Liver (tissue), 7 donors: ENCODE measurements at regions not wholly inside any gene's neighbourhood (a gene's known extent, or its start where the extent isn't known, plus 50 kb on each side); places are given as distances from the start of the nearest gene placed in this dataset.

Experiments used
- DNase-seq: peaks from one replicate; pipeline ENCODE4 v3.0.0-alpha.2; 2017; ENCODE audit warnings: low spot score
- H3K27ac ChIP-seq, 2 donors: one replicate each; pipeline ENCODE4 v1.7.0; 2013; ENCODE audit warnings: inconsistent platforms in 2 of 2, low read length in 2 of 2, control low read depth in 1 of 2, low read depth in 1 of 2, mild to moderate bottlenecking in 1 of 2
- H3K27me3 ChIP-seq, 4 donors: one replicate each; pipeline versions ENCODE4 v1.6.1 to v1.7.0; 2013; ENCODE audit warnings: low read length in 3 of 4, inconsistent platforms in 1 of 4, mild to moderate bottlenecking in 1 of 4, moderate library complexity in 1 of 4; ENCODE audit not compliant: control insufficient read depth in 4 of 4, insufficient read depth in 4 of 4
- H3K36me3 ChIP-seq, 4 donors: one replicate each; pipeline versions ENCODE4 v1.6.1 to v1.7.0; 2013; ENCODE audit warnings: low read length in 3 of 4, mild to moderate bottlenecking in 3 of 4, low read depth in 1 of 4, moderate library complexity in 1 of 4; ENCODE audit not compliant: control insufficient read depth in 4 of 4, insufficient read depth in 3 of 4
- H3K4me1 ChIP-seq, 4 donors: one replicate each; pipeline versions ENCODE4 v1.6.1 to v1.7.0; 2013; ENCODE audit warnings: low read length in 3 of 4, mild to moderate bottlenecking in 3 of 4, moderate library complexity in 1 of 4; ENCODE audit not compliant: control insufficient read depth in 4 of 4, insufficient read depth in 4 of 4
- H3K4me3 ChIP-seq, 3 donors: one replicate each; pipeline versions ENCODE4 v1.6.1 to v1.7.0; 2013; ENCODE audit warnings: low read length in 3 of 3, control low read depth in 1 of 3, low read depth in 1 of 3, mild to moderate bottlenecking in 1 of 3
- H3K9ac ChIP-seq, 2 donors: one replicate each; pipeline ENCODE4 v1.7.0; 2013; ENCODE audit warnings: low read length in 2 of 2, mild to moderate bottlenecking in 2 of 2, moderate library complexity in 2 of 2, control low read depth in 1 of 2, low read depth in 1 of 2
- H3K9me3 ChIP-seq, 4 donors: one replicate each; pipeline versions ENCODE4 v1.6.1 to v1.7.0; 2013; ENCODE audit warnings: low read length in 3 of 4; ENCODE audit not compliant: control insufficient read depth in 4 of 4
- EGR1 ChIP-seq, 2 donors: IDR thresholded peaks; 2 replicates each; pipeline ENCODE4 v1.6.1; 2016 to 2018; ENCODE audit warnings: antibody characterized with exemption in 2 of 2, low read depth in 2 of 2
- FOXA1 ChIP-seq: IDR thresholded peaks from 2 replicates; pipeline ENCODE4 v1.6.1; 2016; ENCODE audit warnings: antibody characterized with exemption
- FOXA2 ChIP-seq: IDR thresholded peaks from 2 replicates; pipeline ENCODE4 v1.6.1; 2016; ENCODE audit warnings: antibody characterized with exemption
- GABPA ChIP-seq, 2 donors: IDR thresholded peaks in 1 of 2; conservative IDR thresholded peaks in 1 of 2; 2 replicates each; pipeline ENCODE4 v1.6.1; 2016; ENCODE audit warnings: antibody characterized with exemption in 2 of 2, mild to moderate bottlenecking in 1 of 2, moderate library complexity in 1 of 2
- HNF4A ChIP-seq, 2 donors: conservative IDR thresholded peaks; 2 replicates each; pipeline ENCODE4 v1.6.1; 2016; ENCODE audit warnings: antibody characterized with exemption in 2 of 2, mild to moderate bottlenecking in 2 of 2
- HNF4G ChIP-seq: IDR thresholded peaks from 2 replicates; pipeline ENCODE4 v1.6.1; 2016; ENCODE audit warnings: antibody characterized with exemption
- JUND ChIP-seq, 2 donors: IDR thresholded peaks; 2 replicates each; pipeline ENCODE4 v1.6.1; 2016; ENCODE audit warnings: antibody characterized with exemption in 2 of 2
- MAX ChIP-seq: IDR thresholded peaks from 2 replicates; pipeline ENCODE4 v1.6.1; 2016; ENCODE audit warnings: antibody characterized with exemption
- NR2F2 ChIP-seq: IDR thresholded peaks from 2 replicates; pipeline ENCODE4 v1.6.1; 2016; ENCODE audit warnings: antibody characterized with exemption
- RAD21 ChIP-seq, 2 donors: IDR thresholded peaks; 2 replicates each; pipeline ENCODE4 v1.6.1; 2016; ENCODE audit warnings: antibody characterized with exemption in 2 of 2, mild to moderate bottlenecking in 2 of 2
- RXRA ChIP-seq, 2 donors: IDR thresholded peaks; 2 replicates each; pipeline ENCODE4 v1.6.1; 2017 to 2018; ENCODE audit warnings: antibody characterized with exemption in 2 of 2, mild to moderate bottlenecking in 1 of 2
- SP1 ChIP-seq: IDR thresholded peaks from 2 replicates; pipeline ENCODE4 v1.6.1; 2018; ENCODE audit warnings: antibody characterized with exemption, mild to moderate bottlenecking
- TAF1 ChIP-seq: conservative IDR thresholded peaks from 2 replicates; pipeline ENCODE4 v1.6.1; 2016; ENCODE audit warnings: antibody characterized with exemption, mild to moderate bottlenecking
- YY1 ChIP-seq: IDR thresholded peaks from 2 replicates; pipeline ENCODE4 v1.6.1; 2016; ENCODE audit warnings: antibody characterized with exemption, mild to moderate bottlenecking
- WGBS: extraction: QIAGEN DNeasy Blood & Tissue Kit; methylation state at CpG from one replicate; pipeline ENCODE4 v1.1.7; 2013; 5-methylcytosine and 5-hydroxymethylcytosine counted together
- TF ChIP-seq, protein P1 (sequence below): IDR thresholded peaks from 2 replicates; pipeline ENCODE4 v1.6.1; 2016; ENCODE audit warnings: antibody characterized with exemption
- TF ChIP-seq, protein P2 (sequence below): IDR thresholded peaks from 2 replicates; pipeline ENCODE4 v1.6.1; 2016; ENCODE audit warnings: antibody characterized with exemption
- TF ChIP-seq, protein P3 (sequence below): IDR thresholded peaks from 2 replicates; pipeline ENCODE4 v1.6.1; 2016; ENCODE audit warnings: antibody characterized with exemption, mild to moderate bottlenecking
- donor health status: healthy.
- donor health status: healthy.
- donor health status: healthy.
- donor health status: healthy.

GRCh38 chr12:113625499-113625898 is 153.8 kb upstream of the LHX5 start:
- DNase-seq: no peak
- Histone ChIP-seq H3K4me3 (no peak overlapping the region), H3K36me3 (no peaks in the 10 kb centered on the region), H3K4me1 (no peaks in the 10 kb centered on the region), H3K27ac (no peak overlapping the region), H3K9ac (no peak overlapping the region), H3K9me3 (peaks cover 8 to 23% (median 12%) of the 10 kb centered on the region in 4 donors), H3K27me3 (peaks cover 0 to 2% (median under 1%) of the 10 kb centered on the region in 4 donors)
- TF ChIP-seq NR2F2 (no peak), RAD21 (IDR thresholded peaks at IDR 0.05) (no peak)
- TF ChIP-seq, protein P1, sequence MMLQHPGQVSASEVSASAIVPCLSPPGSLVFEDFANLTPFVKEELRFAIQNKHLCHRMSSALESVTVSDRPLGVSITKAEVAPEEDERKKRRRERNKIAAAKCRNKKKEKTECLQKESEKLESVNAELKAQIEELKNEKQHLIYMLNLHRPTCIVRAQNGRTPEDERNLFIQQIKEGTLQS: no peak
- whole genome bisulfite sequencing: 84% methylated on average over 2 of the region's 2 CpGs

DNA sequence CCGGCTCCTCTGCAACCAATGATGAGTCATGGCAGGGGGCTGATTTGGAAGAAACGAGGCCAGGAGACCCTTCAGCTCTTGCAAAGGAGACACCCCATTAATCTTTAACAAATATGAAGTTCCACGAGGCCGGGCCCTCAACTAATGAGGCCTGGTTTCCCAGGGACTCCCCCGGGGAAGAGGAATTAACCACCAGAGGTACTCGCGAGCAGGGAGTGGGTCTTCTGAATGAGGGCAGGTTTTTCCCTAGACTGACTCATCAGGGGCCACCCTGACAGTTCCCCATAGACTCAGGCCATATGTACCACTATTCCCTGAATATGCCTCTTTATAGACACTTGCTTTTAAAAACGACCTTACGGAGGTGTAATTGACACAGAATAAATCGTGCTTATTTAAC is 150.7 kb upstream of the LHX5 start:
- peaks cover 0 to 6% (median 4%) of the 10 kb centered on the region in 4 donors for H3K27me3 ChIP-seq
- WGBS: 55% methylated on average over 10 of the region's 10 CpGs
- no peak overlapping the region for H3K9ac ChIP-seq
- H3K9me3 ChIP-seq: peaks cover 4 to 11% (median 8%) of the 10 kb centered on the region in 4 donors
- DNase-seq: no peak
- H3K27ac ChIP-seq: no peak overlapping the region
- TF ChIP-seq SP1: no peak
- TF ChIP-seq HNF4G: no peak
- TF ChIP-seq FOXA1: no peak
- TF ChIP-seq, protein P1: no peak
- no peak for TF ChIP-seq YY1
- no peak for TF ChIP-seq TAF1
- TF ChIP-seq, protein P2, sequence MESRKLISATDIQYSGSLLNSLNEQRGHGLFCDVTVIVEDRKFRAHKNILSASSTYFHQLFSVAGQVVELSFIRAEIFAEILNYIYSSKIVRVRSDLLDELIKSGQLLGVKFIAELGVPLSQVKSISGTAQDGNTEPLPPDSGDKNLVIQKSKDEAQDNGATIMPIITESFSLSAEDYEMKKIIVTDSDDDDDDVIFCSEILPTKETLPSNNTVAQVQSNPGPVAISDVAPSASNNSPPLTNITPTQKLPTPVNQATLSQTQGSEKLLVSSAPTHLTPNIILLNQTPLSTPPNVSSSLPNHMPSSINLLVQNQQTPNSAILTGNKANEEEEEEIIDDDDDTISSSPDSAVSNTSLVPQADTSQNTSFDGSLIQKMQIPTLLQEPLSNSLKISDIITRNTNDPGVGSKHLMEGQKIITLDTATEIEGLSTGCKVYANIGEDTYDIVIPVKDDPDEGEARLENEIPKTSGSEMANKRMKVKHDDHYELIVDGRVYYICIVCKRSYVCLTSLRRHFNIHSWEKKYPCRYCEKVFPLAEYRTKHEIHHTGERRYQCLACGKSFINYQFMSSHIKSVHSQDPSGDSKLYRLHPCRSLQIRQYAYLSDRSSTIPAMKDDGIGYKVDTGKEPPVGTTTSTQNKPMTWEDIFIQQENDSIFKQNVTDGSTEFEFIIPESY: no peak
- TF ChIP-seq NR2F2: no peak
- no peak for TF ChIP-seq GABPA (IDR thresholded peaks at IDR 0.05 in 1 of 2, conservative IDR thresholded peaks at IDR 0.05 in 1 of 2)
- no peak for TF ChIP-seq EGR1 (IDR thresholded peaks at IDR 0.05; ENCODE audit: low read depth in 2 of 2)
- TF ChIP-seq HNF4A (conservative IDR thresholded peaks at IDR 0.05): no peak
- no peak for TF ChIP-seq FOXA2
- H3K4me1 ChIP-seq: no peaks in the 10 kb centered on the region
- H3K36me3 ChIP-seq: no peaks in the 10 kb centered on the region
- H3K4me3 ChIP-seq: no peak overlapping the region

DNA sequence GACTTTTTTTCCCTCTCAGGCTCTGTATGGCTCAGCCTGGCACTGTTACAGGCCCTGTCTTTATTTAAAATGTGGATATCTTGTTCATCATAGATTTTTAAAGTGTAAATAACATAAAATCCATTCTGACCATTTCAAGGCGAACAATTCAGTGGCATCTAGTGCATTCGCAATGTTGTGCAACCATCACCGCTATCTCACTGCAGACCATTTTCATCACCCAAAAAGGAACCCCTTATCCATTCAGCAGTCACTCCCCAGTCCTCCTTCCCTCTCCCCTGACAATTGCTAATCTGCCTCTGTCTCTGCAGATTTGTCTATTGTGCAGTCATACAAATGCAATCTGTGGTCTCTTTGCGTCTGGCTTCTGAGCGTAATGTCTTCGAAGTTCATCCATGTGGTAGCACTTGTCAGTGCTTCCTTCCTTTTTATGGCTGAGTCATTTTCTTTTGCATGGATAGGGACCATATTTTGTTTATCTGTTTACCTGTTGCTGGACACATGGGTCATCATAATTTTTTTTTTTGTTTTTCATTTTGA is 148.8 kb upstream of the LHX5 start:
- DNase-seq: no peak
- Histone ChIP-seq H3K36me3 (no peaks in the 10 kb centered on the region), H3K27ac (no peak overlapping the region), H3K9me3 (peaks cover 2 to 5% (median 3%) of the 10 kb centered on the region in 4 donors), H3K9ac (no peak overlapping the region), H3K4me1 (no peaks in the 10 kb centered on the region), H3K4me3 (no peak overlapping the region), H3K27me3 (peaks cover 0 to 13% (median 4%) of the 10 kb centered on the region in 4 donors)
- 73% methylated on average over 6 of the region's 6 CpGs for WGBS
- TF ChIP-seq MAX (no peak), TAF1 (no peak), RXRA (IDR thresholded peaks at IDR 0.05) (no peak), HNF4G (no peak), GABPA (IDR thresholded peaks at IDR 0.05 in 1 of 2, conservative IDR thresholded peaks at IDR 0.05 in 1 of 2) (no peak), JUND (IDR thresholded peaks at IDR 0.05) (no peak), FOXA2 (no peak)
- TF ChIP-seq, protein P2: no peak
- TF ChIP-seq, protein P1: no peak
- TF ChIP-seq, protein P3, sequence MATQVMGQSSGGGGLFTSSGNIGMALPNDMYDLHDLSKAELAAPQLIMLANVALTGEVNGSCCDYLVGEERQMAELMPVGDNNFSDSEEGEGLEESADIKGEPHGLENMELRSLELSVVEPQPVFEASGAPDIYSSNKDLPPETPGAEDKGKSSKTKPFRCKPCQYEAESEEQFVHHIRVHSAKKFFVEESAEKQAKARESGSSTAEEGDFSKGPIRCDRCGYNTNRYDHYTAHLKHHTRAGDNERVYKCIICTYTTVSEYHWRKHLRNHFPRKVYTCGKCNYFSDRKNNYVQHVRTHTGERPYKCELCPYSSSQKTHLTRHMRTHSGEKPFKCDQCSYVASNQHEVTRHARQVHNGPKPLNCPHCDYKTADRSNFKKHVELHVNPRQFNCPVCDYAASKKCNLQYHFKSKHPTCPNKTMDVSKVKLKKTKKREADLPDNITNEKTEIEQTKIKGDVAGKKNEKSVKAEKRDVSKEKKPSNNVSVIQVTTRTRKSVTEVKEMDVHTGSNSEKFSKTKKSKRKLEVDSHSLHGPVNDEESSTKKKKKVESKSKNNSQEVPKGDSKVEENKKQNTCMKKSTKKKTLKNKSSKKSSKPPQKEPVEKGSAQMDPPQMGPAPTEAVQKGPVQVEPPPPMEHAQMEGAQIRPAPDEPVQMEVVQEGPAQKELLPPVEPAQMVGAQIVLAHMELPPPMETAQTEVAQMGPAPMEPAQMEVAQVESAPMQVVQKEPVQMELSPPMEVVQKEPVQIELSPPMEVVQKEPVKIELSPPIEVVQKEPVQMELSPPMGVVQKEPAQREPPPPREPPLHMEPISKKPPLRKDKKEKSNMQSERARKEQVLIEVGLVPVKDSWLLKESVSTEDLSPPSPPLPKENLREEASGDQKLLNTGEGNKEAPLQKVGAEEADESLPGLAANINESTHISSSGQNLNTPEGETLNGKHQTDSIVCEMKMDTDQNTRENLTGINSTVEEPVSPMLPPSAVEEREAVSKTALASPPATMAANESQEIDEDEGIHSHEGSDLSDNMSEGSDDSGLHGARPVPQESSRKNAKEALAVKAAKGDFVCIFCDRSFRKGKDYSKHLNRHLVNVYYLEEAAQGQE: no peak
